Caco-2 (cell line): ENCODE measurements at regions not wholly inside any gene's neighbourhood (a gene's known extent, or its start where the extent isn't known, plus 50 kb on each side); places are given as distances from the start of the nearest gene placed in this dataset.

Experiments
- BruUV-seq: library from RNA; stranded (reverse); fragments of 400-500 nt; replicated peaks from 2 replicates; lab custom pipeline; 2021; lab: Mats Ljungman, UMichigan
- CTCF ChIA-PET: fragments of 300-600 bp; sonication (Branson Sonifier 250); formaldehyde crosslinking; loops from one replicate; lab custom pipeline; 2022; ENCODE audit warnings: antibody characterized with exemption; lab: Charles Lee
- POLR2A ChIA-PET: fragments of 300-600 bp; sonication (Branson Sonifier 250); formaldehyde crosslinking; loops from one replicate; lab custom pipeline; 2022; ENCODE audit warnings: antibody characterized with exemption; lab: Charles Lee
- DNase-seq, 2 experiments: peaks; one replicate each; pipeline versions ENCODE4 v3.0.0 to v3.0.0-alpha.2; 2020 to 2022
- H3K27me3 ChIP-seq: replicated peaks from 2 replicates; pipeline ENCODE4 v1.6.0; 2011; ENCODE audit warnings: low read length; ENCODE audit not compliant: control insufficient read depth, insufficient read depth
- H3K36me3 ChIP-seq: 2 replicates; pipeline ENCODE4 v1.5.1; 2011; ENCODE audit warnings: low read length; ENCODE audit not compliant: control insufficient read depth, insufficient read depth
- H3K4me1 ChIP-seq: fragments of 250-450 bp; sonication (Bioruptor Pico); 2 replicates; pipeline ENCODE4 v1.5.1; 2020; ENCODE audit warnings: mild to moderate bottlenecking
- H3K4me3 ChIP-seq: 2 replicates; pipeline ENCODE4 v1.5.1; 2011; ENCODE audit warnings: low read depth, mild to moderate bottlenecking, control low read depth, low read length
- H3K9me3 ChIP-seq: fragments of 250-450 bp; sonication (Bioruptor Pico); 2 replicates; pipeline ENCODE4 v1.5.1; 2020; ENCODE audit warnings: mild to moderate bottlenecking, moderate library complexity
- H3K27ac Mint-ChIP-seq: one replicate; pipeline ENCODE4 v1.8.0; 2022; ENCODE audit warnings: mixed read lengths; ENCODE audit not compliant: unreplicated experiment
- H3K27me3 Mint-ChIP-seq: one replicate; pipeline ENCODE4 v1.8.0; 2022; ENCODE audit warnings: mixed read lengths; ENCODE audit not compliant: insufficient read depth, unreplicated experiment
- H3K36me3 Mint-ChIP-seq: one replicate; pipeline ENCODE4 v1.8.0; 2022; ENCODE audit warnings: mild to moderate bottlenecking, mixed read lengths; ENCODE audit not compliant: insufficient read depth, unreplicated experiment
- H3K4me1 Mint-ChIP-seq: one replicate; pipeline ENCODE4 v1.8.0; 2022; ENCODE audit warnings: low read depth, mixed read lengths; ENCODE audit not compliant: unreplicated experiment
- H3K4me3 Mint-ChIP-seq: one replicate; pipeline ENCODE4 v1.8.0; 2022; ENCODE audit warnings: mild to moderate bottlenecking, moderate library complexity, mixed read lengths; ENCODE audit not compliant: unreplicated experiment
- H3K9me3 Mint-ChIP-seq: one replicate; pipeline ENCODE4 v1.8.0; 2022; ENCODE audit warnings: mixed read lengths; ENCODE audit not compliant: unreplicated experiment
- intact Hi-C: fragments of 100-400 bp; cut with micrococcal nuclease; formaldehyde crosslinking; loops from one replicate; pipeline ENCODE4 v1.10.0; 2022; ENCODE audit not compliant: unreplicated experiment
- TF ChIP-seq, protein P1 (sequence below), 2 experiments: fragments of 200-600 bp in 1 of 2; IDR thresholded peaks; 1 replicate in 1 of 2; 2 replicates in 1 of 2; pipeline versions ENCODE4 v1.5.1 to v1.8.0; 2011 to 2022; ENCODE audit warnings: antibody characterized with exemption in 1 of 2, control low read depth in 1 of 2, inconsistent platforms in 1 of 2, low read depth in 1 of 2, low read length in 1 of 2, mild to moderate bottlenecking in 1 of 2, moderate library complexity in 1 of 2; ENCODE audit not compliant: insufficient read depth in 1 of 2, severe bottlenecking in 1 of 2, unreplicated experiment in 1 of 2

DNA sequence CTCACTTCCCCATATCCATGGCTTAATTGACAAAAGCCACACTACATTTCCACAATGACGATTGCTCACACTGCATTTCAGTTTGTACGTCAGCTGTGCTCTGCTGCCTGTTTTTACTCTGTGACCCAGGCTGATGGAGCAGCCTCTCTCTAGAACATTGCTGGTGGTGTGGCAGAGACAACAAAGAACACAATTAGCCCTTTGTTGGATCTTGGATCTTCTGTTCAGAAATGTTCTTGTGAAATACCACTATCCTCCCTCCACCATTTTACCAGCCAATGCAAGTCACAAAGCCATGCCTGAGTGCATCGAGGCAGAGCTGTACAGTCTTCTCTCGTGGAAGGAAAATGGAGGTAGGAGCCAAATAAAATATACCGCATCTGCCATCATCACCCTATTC lies 56.9 kb upstream of the TBC1D5 start:
- DNase-seq = no peak
- intact Hi-C loops = no loop called here
- CTCF ChIA-PET = interaction anchor here (1.3 kb wide), 1 partner anchor 42 kb away, joined by 3 read pairs; no protein-coding TSS in a partner anchor

DNA sequence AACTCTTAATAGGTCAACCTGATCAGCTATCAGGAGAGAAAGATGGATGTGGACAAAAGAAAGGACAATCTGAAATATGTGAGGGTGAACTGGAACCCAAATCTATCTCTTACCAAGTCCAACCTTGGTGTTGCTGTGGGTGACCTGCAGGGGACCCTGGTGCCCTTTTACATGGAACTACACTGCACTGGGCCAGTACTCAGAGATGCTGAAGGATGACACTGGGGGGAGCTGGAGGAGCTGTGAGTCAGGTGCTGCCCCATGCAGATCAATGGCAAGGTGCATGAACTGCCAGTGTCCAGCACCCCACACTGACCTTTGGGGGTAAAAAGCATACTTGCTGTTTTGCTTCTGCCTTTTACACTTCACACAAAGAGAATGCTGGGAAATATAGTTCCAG lies 55.6 kb upstream of the TBC1D5 start:
- Histone ChIP-seq H3K36me3 (no peaks in the 10 kb centered on the region), H3K9me3 (no peaks in the 10 kb centered on the region), H3K4me3 (no peak overlapping the region), H3K4me1 (no peaks in the 10 kb centered on the region), H3K27me3 (no peaks in the 10 kb centered on the region)
- ChIA-PET POLR2A (no interaction called here), CTCF (interaction anchor here (1.4 kb wide), 1 partner anchor 43 kb away, joined by 5 read pairs; no protein-coding TSS in a partner anchor)
- peak; percentile 41 to 46 for DNase-seq
- H3K4me3 Mint-ChIP-seq = no peak overlapping the region
- TF ChIP-seq, protein P1, sequence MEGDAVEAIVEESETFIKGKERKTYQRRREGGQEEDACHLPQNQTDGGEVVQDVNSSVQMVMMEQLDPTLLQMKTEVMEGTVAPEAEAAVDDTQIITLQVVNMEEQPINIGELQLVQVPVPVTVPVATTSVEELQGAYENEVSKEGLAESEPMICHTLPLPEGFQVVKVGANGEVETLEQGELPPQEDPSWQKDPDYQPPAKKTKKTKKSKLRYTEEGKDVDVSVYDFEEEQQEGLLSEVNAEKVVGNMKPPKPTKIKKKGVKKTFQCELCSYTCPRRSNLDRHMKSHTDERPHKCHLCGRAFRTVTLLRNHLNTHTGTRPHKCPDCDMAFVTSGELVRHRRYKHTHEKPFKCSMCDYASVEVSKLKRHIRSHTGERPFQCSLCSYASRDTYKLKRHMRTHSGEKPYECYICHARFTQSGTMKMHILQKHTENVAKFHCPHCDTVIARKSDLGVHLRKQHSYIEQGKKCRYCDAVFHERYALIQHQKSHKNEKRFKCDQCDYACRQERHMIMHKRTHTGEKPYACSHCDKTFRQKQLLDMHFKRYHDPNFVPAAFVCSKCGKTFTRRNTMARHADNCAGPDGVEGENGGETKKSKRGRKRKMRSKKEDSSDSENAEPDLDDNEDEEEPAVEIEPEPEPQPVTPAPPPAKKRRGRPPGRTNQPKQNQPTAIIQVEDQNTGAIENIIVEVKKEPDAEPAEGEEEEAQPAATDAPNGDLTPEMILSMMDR (IDR thresholded peaks at IDR 0.05; ENCODE audit: insufficient read depth in 1 of 2, low read depth in 1 of 2, low read length in 1 of 2, severe bottlenecking in 1 of 2, unreplicated experiment in 1 of 2) = peak; percentile 26 to 34
- H3K9me3 Mint-ChIP-seq = no peaks in the 10 kb centered on the region
- H3K36me3 Mint-ChIP-seq = no peaks in the 10 kb centered on the region
- H3K27me3 Mint-ChIP-seq = no peaks in the 10 kb centered on the region
- no peak overlapping the region for H3K27ac Mint-ChIP-seq
- H3K4me1 Mint-ChIP-seq = peaks cover 8% of the 10 kb centered on the region
- BruUV-seq = no TSS peak
- intact Hi-C loops = loop anchor here (1.0 kb wide), 1 partner anchor 43 kb away; no protein-coding TSS in a partner anchor

More for the DNA sequence above, 56.9 kb upstream of the TBC1D5 start:
- Mint-ChIP-seq H3K9me3 (no peaks in the 10 kb centered on the region), H3K4me3 (no peak overlapping the region), H3K4me1 (peaks cover 8% of the 10 kb centered on the region), H3K27ac (no peak overlapping the region), H3K27me3 (no peaks in the 10 kb centered on the region), H3K36me3 (no peaks in the 10 kb centered on the region)
- H3K27me3 ChIP-seq = no peaks in the 10 kb centered on the region
- H3K9me3 ChIP-seq = no peaks in the 10 kb centered on the region
- BruUV-seq = no TSS peak
- H3K4me3 ChIP-seq = no peak overlapping the region
- TF ChIP-seq, protein P1 (IDR thresholded peaks at IDR 0.05; ENCODE audit: insufficient read depth in 1 of 2, low read depth in 1 of 2, low read length in 1 of 2, severe bottlenecking in 1 of 2, unreplicated experiment in 1 of 2) = no peak
- POLR2A ChIA-PET = no interaction called here
- no peaks in the 10 kb centered on the region for H3K4me1 ChIP-seq
- no peaks in the 10 kb centered on the region for H3K36me3 ChIP-seq

DNA sequence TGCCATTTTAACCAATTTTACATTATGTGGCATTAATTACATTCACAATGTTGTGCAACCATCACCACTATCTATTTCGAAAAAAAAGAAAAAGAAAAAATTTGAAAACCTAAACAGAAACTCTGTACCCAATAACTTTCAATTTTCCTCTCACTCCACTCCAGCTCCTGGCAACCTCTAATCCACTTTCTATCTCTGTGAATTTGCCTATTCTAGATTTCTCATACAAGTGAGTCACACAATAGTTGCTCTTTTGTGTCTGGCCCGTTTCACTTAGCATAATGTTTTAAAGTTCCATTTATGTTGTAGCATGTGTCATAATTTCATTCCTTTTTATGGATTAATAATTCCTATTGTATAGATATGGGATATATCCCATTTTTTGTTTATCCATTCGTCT lies 53.3 kb upstream of the TBC1D5 start:
- ChIA-PET CTCF (no interaction called here), POLR2A (no interaction called here)
- H3K4me1 Mint-ChIP-seq = peaks cover 4% of the 10 kb centered on the region
- H3K36me3 ChIP-seq = no peaks in the 10 kb centered on the region
- no peaks in the 10 kb centered on the region for H3K36me3 Mint-ChIP-seq
- H3K27ac Mint-ChIP-seq = no peak overlapping the region
- H3K27me3 ChIP-seq = no peaks in the 10 kb centered on the region
- TF ChIP-seq, protein P1 (IDR thresholded peaks at IDR 0.05; ENCODE audit: insufficient read depth in 1 of 2, low read depth in 1 of 2, low read length in 1 of 2, severe bottlenecking in 1 of 2, unreplicated experiment in 1 of 2) = no peak
- peaks cover 9% of the 10 kb centered on the region for H3K9me3 Mint-ChIP-seq
- H3K27me3 Mint-ChIP-seq = peaks cover 6% of the 10 kb centered on the region
- no TSS peak for BruUV-seq
- no peak for DNase-seq
- no peak overlapping the region for H3K4me3 Mint-ChIP-seq
- no peaks in the 10 kb centered on the region for H3K4me1 ChIP-seq
- H3K4me3 ChIP-seq = no peak overlapping the region
- intact Hi-C loops = no loop called here
- no peaks in the 10 kb centered on the region for H3K9me3 ChIP-seq
